Heart right ventricle (tissue), 16 donors: ENCODE measurements at regions not wholly inside any gene's neighbourhood (a gene's known extent, or its start where the extent isn't known, plus 50 kb on each side); places are given as distances from the start of the nearest gene placed in this dataset.

Experiments
- ATAC-seq, 8 donors: fragments of 200-7000 bp; cut with Tn5 transposase; one replicate each; pipeline ENCODE4 v1.9.1; 2020; ENCODE audit warnings: mild to moderate bottlenecking in 8 of 8, moderate library complexity in 8 of 8, moderate number of reproducible peaks in 1 of 8
- DNase-seq, 2 donors: peaks; one replicate each; pipeline ENCODE4 v3.0.0-alpha.2; 2020
- H3K27ac ChIP-seq, 10 donors: fragments of 200-600 bp; sonication (generic) in 2 of 10; one replicate each; pipeline versions ENCODE4 v1.5.0 to v1.8.0; 2020 to 2022; ENCODE audit warnings: mild to moderate bottlenecking in 3 of 10
- H3K27me3 ChIP-seq, 7 donors: fragments of 200-600 bp; one replicate each; pipeline ENCODE4 v1.8.0; 2021 to 2022; ENCODE audit warnings: mild to moderate bottlenecking in 2 of 7
- H3K36me3 ChIP-seq, 9 donors: fragments of 200-600 bp; sonication (generic) in 1 of 9; one replicate each; pipeline versions ENCODE4 v1.5.0 to v1.8.0; 2020 to 2022; ENCODE audit warnings: mild to moderate bottlenecking in 2 of 9
- H3K4me1 ChIP-seq, 9 donors: fragments of 200-600 bp; sonication (generic) in 1 of 9; one replicate each; pipeline versions ENCODE4 v1.5.0 to v1.8.0; 2020 to 2022; ENCODE audit warnings: mild to moderate bottlenecking in 4 of 9
- H3K4me3 ChIP-seq, 10 donors: fragments of 200-600 bp; sonication (generic) in 2 of 10; one replicate each; pipeline versions ENCODE4 v1.5.0 to v1.8.0; 2020 to 2022; ENCODE audit warnings: mild to moderate bottlenecking in 7 of 10, moderate library complexity in 2 of 10
- H3K9me3 ChIP-seq, 11 donors: fragments of 200-600 bp in 10 of 11; sonication (generic) in 2 of 11; one replicate each; pipeline versions ENCODE4 v1.5.0 to v1.8.0; 2013 to 2022; ENCODE audit warnings: mild to moderate bottlenecking in 2 of 11, control low read depth in 1 of 11, moderate library complexity in 1 of 11
- CTCF ChIP-seq, 9 donors: fragments of 200-600 bp; sonication (generic) in 2 of 9; IDR thresholded peaks; one replicate each; pipeline versions ENCODE4 v1.5.0 to v1.8.0; 2021 to 2022; ENCODE audit warnings: antibody characterized with exemption in 9 of 9, mild to moderate bottlenecking in 5 of 9, moderate library complexity in 1 of 9
- WGBS, 2 donors: extraction: QIAGEN DNeasy Blood & Tissue Kit; methylation state at CpG; one replicate each; pipeline ENCODE4 v1.1.7; 2013; ENCODE audit warnings: inconsistent platforms in 1 of 2; 5-methylcytosine and 5-hydroxymethylcytosine counted together
- intact Hi-C, 10 donors: fragments of 100-400 bp; cut with DNase I; formaldehyde crosslinking; loops; one replicate each; pipeline versions ENCODE4 v1.11.1 to v1.14.2; 2022
- donor health status: Arrhythmogenic right ventricular cardiomyopathy.
- donor health status: ischemic (EF 13 %, LVEDD 7.1; RV severe dilation, severe dysfunction).
- donor health status: healthy with polysubstance abuse.
- donor health status: DM: no; HTN: yes; CAD: no.
- donor health status: DM: no; HTN: no; CAD: no.
- donor health status: ischemic (EF 25% LVEDD 6.9; RV normal size, moderate dysfunction).
- donor health status: ischemic (EF 25% LVEDD 5.7; RV mildly dilated, moderate dysfunction).
- donor health status: healthy.
- donor health status: DM: yes; HTN: yes; CAD: no.
- donor health status: Ischemic cardiomyopathy.
- donor health status: ischemic (EF 35%, LVEDD 5.7; RV mildly dilated, moderate dysfunction).
- donor health status: nonischemic (EF 11% LVEDD 7.7; RV severe dilation, severe dysfunction).
- donor health status: DM: yes; HTN: yes; CAD: no.
- donor health status: PGD.
- donor health status: ischemic (EF 29% LVEDD 5.4; RV normal size, mild dysfunction).
- donor health status: nonischemic (EF 23%, LVEDD 6.1; RV moderate dilation, normal function).

DNA sequence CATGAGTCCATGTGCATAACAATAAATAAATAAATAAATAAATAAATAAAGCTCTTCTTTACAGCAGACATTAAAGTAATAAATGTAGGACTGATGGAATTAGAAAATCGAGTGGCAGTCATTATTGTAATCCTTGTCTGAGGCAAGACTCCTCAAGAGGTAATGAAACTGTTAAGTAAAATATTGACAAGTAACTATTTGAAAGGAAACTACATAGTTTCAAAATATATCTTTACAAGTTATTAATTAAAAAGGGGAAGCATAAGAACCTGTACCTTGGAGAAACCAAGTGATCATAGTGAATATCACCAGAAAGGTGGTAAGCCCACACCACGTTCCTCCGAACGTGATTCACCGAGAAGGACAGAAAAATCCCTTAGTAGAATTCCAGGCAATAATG is 285.6 kb upstream of the SORCS1 start:
- intact Hi-C loops, result no loop called here
- Histone ChIP-seq H3K27ac (no peak overlapping the region), H3K36me3 (no peaks in the 10 kb centered on the region), H3K27me3 (no peaks in the 10 kb centered on the region), H3K4me3 (no peak overlapping the region), H3K9me3 (no peaks in the 10 kb centered on the region), H3K4me1 (no peaks in the 10 kb centered on the region)
- ATAC-seq (no peak), DNase-seq (no peak)
- TF ChIP-seq CTCF (IDR thresholded peaks at IDR 0.05), result no peak
- 94 to 97% methylated on average over 5 of the region's 5 CpGs for WGBS, 2 donors

GRCh38 chr10:107444443-107444842 is 279.9 kb upstream of the SORCS1 start:
- Histone ChIP-seq H3K27ac (no peak overlapping the region), H3K36me3 (no peaks in the 10 kb centered on the region), H3K4me3 (no peak overlapping the region), H3K9me3 (no peaks in the 10 kb centered on the region), H3K27me3 (no peaks in the 10 kb centered on the region), H3K4me1 (no peaks in the 10 kb centered on the region)
- TF ChIP-seq CTCF (IDR thresholded peaks at IDR 0.05), result no peak
- intact Hi-C loops, result no loop called here
- ATAC-seq (no peak), DNase-seq (no peak)
- WGBS, 2 donors, result 80 to 88% methylated on average over 3 of the region's 3 CpGs

DNA sequence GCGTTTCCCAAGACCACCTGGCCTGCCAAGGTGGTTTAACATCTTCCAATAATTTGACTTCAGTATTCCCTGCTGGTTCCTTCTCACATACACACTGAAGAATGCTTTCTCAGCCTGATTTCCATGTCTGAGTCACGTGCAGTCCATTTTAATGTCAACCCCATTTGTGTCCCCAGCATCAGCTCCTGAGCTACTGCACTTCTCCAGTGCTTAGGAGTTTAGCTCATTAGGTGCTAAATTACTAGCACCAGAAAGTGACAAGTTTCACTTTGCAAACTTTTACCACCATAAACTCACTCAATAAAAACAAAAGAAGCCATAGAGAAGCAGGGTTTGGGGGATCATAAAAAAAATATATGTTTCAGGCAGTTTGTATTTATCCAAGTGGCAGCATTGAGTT is 279.3 kb upstream of the SORCS1 start:
- no peaks in the 10 kb centered on the region for H3K9me3 ChIP-seq
- H3K4me1 ChIP-seq, result no peaks in the 10 kb centered on the region
- H3K27ac ChIP-seq, result no peak overlapping the region
- no peaks in the 10 kb centered on the region for H3K36me3 ChIP-seq
- ATAC-seq (no peak), DNase-seq (no peak)
- H3K4me3 ChIP-seq, result no peak overlapping the region
- 64 to 69% methylated on average over 2 of the region's 2 CpGs for WGBS, 2 donors
- intact Hi-C loops, result no loop called here
- no peak for TF ChIP-seq CTCF (IDR thresholded peaks at IDR 0.05)
- H3K27me3 ChIP-seq, result no peaks in the 10 kb centered on the region

DNA sequence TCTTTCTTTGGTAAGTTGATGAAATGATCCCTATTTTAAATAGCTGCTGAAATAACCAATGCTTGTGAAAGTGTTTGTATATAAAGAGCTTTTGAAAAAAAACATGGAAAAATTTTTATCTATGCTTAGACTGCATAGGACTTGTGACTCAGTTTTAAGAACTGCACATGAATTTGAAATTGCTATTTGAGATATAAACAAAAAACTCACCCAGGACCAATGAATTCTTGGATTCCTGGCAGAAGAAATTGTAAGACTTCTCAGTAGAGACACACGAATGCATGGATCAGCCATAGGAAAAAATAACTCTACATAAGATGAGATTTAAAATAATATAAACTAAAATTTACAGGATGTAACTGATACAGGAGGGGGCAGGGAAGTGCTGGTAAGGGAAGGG is 278.8 kb upstream of the SORCS1 start:
- intact Hi-C loops, result no loop called here

More for the DNA sequence above, 278.8 kb upstream of the SORCS1 start:
- 0 to 2% methylated on average over 1 of the region's 1 CpG for WGBS, 2 donors
- no peak for TF ChIP-seq CTCF (IDR thresholded peaks at IDR 0.05)
- Histone ChIP-seq H3K9me3 (no peaks in the 10 kb centered on the region), H3K4me1 (no peaks in the 10 kb centered on the region), H3K27ac (no peak overlapping the region), H3K27me3 (no peaks in the 10 kb centered on the region), H3K36me3 (no peaks in the 10 kb centered on the region), H3K4me3 (no peak overlapping the region)
- DNase-seq (no peak), ATAC-seq (no peak)
